Loucy (cell line): ENCODE measurements at regions not wholly inside any gene's neighbourhood (a gene's known extent, or its start where the extent isn't known, plus 50 kb on each side); places are given as distances from the start of the nearest gene placed in this dataset.

Experiments
- CTCF ChIP-seq: fragments of 200-600 bp; sonication (generic); conservative IDR thresholded peaks from 2 replicates; pipeline ENCODE4 v1.5.1; 2014; ENCODE audit warnings: mild to moderate bottlenecking, antibody characterized with exemption, low read length
- EZH2phosphoT487 ChIP-seq: fragments of 200-600 bp; IDR thresholded peaks from 2 replicates; pipeline ENCODE4 v1.6.1; 2018; ENCODE audit warnings: antibody characterized with exemption, mild to moderate bottlenecking, moderate library complexity, borderline replicate concordance

GRCh38 chr18:77376733-77377094 lies 127.1 kb downstream of the GALR1 start:
- TF ChIP-seq CTCF (no peak), EZH2phosphoT487 (no peak)
